ENCODE measurements at regions not wholly inside any gene's neighbourhood (a gene's known extent, or its start where the extent isn't known, plus 50 kb on each side); places are given as distances from the start of the nearest gene placed in this dataset.

DNA sequence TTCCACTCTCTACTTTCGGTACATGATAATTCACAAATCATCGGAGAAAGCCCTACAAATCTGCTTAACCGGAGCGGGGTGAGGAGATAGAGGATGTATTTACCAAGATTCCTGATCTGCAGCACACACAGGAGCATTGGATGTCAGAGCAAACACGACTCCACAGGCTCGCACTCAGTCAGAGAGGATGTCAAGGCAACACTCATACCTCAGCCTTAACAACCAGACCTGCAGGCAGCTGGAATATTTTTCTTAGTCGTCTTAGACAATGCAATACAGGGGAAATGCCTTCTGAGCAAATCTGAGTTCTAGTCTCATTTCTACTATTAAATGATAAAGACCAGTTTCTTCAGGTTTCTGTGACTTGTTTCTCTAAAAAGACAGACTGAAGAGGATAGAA is 159.3 kb upstream of the CPNE8 start (continued):
- TF ChIP-seq, protein P1, sequence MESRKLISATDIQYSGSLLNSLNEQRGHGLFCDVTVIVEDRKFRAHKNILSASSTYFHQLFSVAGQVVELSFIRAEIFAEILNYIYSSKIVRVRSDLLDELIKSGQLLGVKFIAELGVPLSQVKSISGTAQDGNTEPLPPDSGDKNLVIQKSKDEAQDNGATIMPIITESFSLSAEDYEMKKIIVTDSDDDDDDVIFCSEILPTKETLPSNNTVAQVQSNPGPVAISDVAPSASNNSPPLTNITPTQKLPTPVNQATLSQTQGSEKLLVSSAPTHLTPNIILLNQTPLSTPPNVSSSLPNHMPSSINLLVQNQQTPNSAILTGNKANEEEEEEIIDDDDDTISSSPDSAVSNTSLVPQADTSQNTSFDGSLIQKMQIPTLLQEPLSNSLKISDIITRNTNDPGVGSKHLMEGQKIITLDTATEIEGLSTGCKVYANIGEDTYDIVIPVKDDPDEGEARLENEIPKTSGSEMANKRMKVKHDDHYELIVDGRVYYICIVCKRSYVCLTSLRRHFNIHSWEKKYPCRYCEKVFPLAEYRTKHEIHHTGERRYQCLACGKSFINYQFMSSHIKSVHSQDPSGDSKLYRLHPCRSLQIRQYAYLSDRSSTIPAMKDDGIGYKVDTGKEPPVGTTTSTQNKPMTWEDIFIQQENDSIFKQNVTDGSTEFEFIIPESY (IDR thresholded peaks at IDR 0.05; ENCODE audit: borderline replicate concordance, low read depth): no peak
- TF ChIP-seq CTCF (IDR thresholded peaks at IDR 0.05): no peak
- TF ChIP-seq CHD2 (IDR thresholded peaks at IDR 0.05; ENCODE audit: low read length, partially characterized antibody): no peak

- Histone ChIP-seq H3K36me3 (replicated peaks in 1 of 2; ENCODE audit: control insufficient read depth in 1 of 2, insufficient read depth in 2 of 2, low read length in 1 of 2) (no peaks in the 10 kb centered on the region), H3K27ac (ENCODE audit: low read depth in 2 of 2, low read length in 1 of 2) (no peak overlapping the region), H3F3A (replicated peaks; ENCODE audit: insufficient read depth) (no peaks in the 10 kb centered on the region), H4K20me1 (ENCODE audit: insufficient read depth) (no peaks in the 10 kb centered on the region), H3K79me2 (ENCODE audit: insufficient read depth) (no peaks in the 10 kb centered on the region), H3K9ac (no peak overlapping the region), H3K4me3 (ENCODE audit: low read depth in 2 of 2, low read length in 1 of 2) (no peak overlapping the region), H3K4me1 (ENCODE audit: control insufficient read depth in 1 of 2, insufficient read depth in 2 of 2, low read depth in 1 of 2, low read length in 1 of 2) (peaks cover 0 to 5% of the 10 kb centered on the region in 2 experiments; a peak in 1 of 4 replicates), H3K9me2 (no peaks in the 10 kb centered on the region), H3K9me3 (no peaks in the 10 kb centered on the region), H3K4me2 (no peak overlapping the region), H3K27me3 (ENCODE audit: insufficient read depth) (no peaks in the 10 kb centered on the region), H2AFZ (ENCODE audit: low read depth) (no peak overlapping the region)
- ChIA-PET POLR2A (no interaction called here), CTCF (interaction anchor here (1.0 kb wide), 1 partner anchor 156 kb away, joined by 3 read pairs; no protein-coding TSS in a partner anchor)
- 28% methylated on average over 3 of the region's 3 CpGs for WGBS (ENCODE audit: low lambda C conversion rate)
- TF ChIP-seq ELF1 (IDR thresholded peaks at IDR 0.05) (no peak), RFX5 (IDR thresholded peaks at IDR 0.05; ENCODE audit: low read length) (no peak), TEAD4 (IDR thresholded peaks at IDR 0.05; ENCODE audit: borderline replicate concordance, insufficient read depth) (no peak), NRF1 (IDR thresholded peaks at IDR 0.05; ENCODE audit: low read depth, low read length) (no peak), IRF3 (IDR thresholded peaks at IDR 0.05; ENCODE audit: low read depth, low read length) (no peak)
- DNase-seq: no peak
Measured at GRCh38 chr12:39062266-39062996, 157.0 kb upstream of the CPNE8 start.

DNA sequence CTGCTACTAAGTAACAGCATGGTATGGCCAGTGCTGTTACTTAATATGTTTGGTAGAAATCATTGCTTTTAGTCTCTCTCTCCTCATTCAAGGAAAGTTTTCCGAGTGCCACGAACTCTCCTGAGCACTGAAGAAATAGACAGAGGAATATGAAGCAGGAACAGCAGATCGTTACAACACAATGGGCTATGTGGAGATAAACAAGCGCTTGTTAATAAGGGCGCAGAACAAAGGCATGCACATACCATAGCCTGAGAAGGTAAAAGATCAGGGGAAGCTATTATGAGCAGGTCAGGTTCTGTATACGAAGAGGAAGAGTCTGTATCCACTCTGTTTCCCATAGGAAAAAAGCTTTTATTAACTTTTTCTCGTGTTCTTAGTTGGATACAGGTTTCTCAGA is 156.2 kb upstream of the CPNE8 start:
- ChIA-PET CTCF (no interaction called here), POLR2A (no interaction called here)
- no peaks in the 10 kb centered on the region for H3K79me2 ChIP-seq (ENCODE audit: insufficient read depth)
- no peak for DNase-seq
- no peaks in the 10 kb centered on the region for H4K20me1 ChIP-seq (ENCODE audit: insufficient read depth)
- WGBS (ENCODE audit: low lambda C conversion rate): 39% methylated on average over 7 of the region's 7 CpGs
- no peak overlapping the region for H2AFZ ChIP-seq (ENCODE audit: low read depth)
- no peak overlapping the region for H3K27ac ChIP-seq (ENCODE audit: low read depth in 2 of 2, low read length in 1 of 2)
- peaks cover 0 to 5% of the 10 kb centered on the region in 2 experiments; a peak in 1 of 4 replicates for H3K4me1 ChIP-seq (ENCODE audit: control insufficient read depth in 1 of 2, insufficient read depth in 2 of 2, low read depth in 1 of 2, low read length in 1 of 2)
- no peak overlapping the region for H3K4me2 ChIP-seq
- H3K4me3 ChIP-seq (ENCODE audit: low read depth in 2 of 2, low read length in 1 of 2): no peak overlapping the region
- no peaks in the 10 kb centered on the region for H3K27me3 ChIP-seq (ENCODE audit: insufficient read depth)
- no peaks in the 10 kb centered on the region for H3F3A ChIP-seq (replicated peaks; ENCODE audit: insufficient read depth)
- no peaks in the 10 kb centered on the region for H3K9me3 ChIP-seq
- H3K36me3 ChIP-seq (replicated peaks in 1 of 2; ENCODE audit: control insufficient read depth in 1 of 2, insufficient read depth in 2 of 2, low read length in 1 of 2): no peaks in the 10 kb centered on the region
- no peaks in the 10 kb centered on the region for H3K9me2 ChIP-seq
- H3K9ac ChIP-seq: no peak overlapping the region
- no peak for TF ChIP-seq JUND (IDR thresholded peaks at IDR 0.05)
- TF ChIP-seq USF2 (IDR thresholded peaks at IDR 0.05; ENCODE audit: borderline replicate concordance, low read depth, low read length): no peak
- no peak for TF ChIP-seq NRF1 (IDR thresholded peaks at IDR 0.05; ENCODE audit: low read depth, low read length)
- TF ChIP-seq IRF3 (IDR thresholded peaks at IDR 0.05; ENCODE audit: low read depth, low read length): no peak
- TF ChIP-seq SIN3A (IDR thresholded peaks at IDR 0.05; ENCODE audit: borderline replicate concordance, low read depth, low read length): no peak
- TF ChIP-seq TEAD4 (IDR thresholded peaks at IDR 0.05; ENCODE audit: borderline replicate concordance, insufficient read depth): no peak
- no peak for TF ChIP-seq EZH2phosphoT487 (IDR thresholded peaks at IDR 0.05; ENCODE audit: borderline replicate concordance, low read depth)
- no peak for TF ChIP-seq SMC3 (IDR thresholded peaks at IDR 0.05; ENCODE audit: low read depth, low read length)
- no peak for TF ChIP-seq YY1 (IDR thresholded peaks at IDR 0.05; ENCODE audit: low read depth)
- TF ChIP-seq RAD21 (IDR thresholded peaks at IDR 0.05; ENCODE audit: low read length): no peak

Measured in SK-N-SH (cell line).